HK-2 (cell line): ENCODE measurements at regions not wholly inside any gene's neighbourhood (a gene's known extent, or its start where the extent isn't known, plus 50 kb on each side); places are given as distances from the start of the nearest gene placed in this dataset.

Source experiments
- DNase-seq: peaks from one replicate; pipeline ENCODE4 v3.0.0-alpha.2; 2018; ENCODE audit not compliant: unreplicated experiment

- DNase-seq: no peak
These were observed 235.1 kb upstream of the MEOX2 start for GRCh38 chr7:15921576-15921975.

DNA sequence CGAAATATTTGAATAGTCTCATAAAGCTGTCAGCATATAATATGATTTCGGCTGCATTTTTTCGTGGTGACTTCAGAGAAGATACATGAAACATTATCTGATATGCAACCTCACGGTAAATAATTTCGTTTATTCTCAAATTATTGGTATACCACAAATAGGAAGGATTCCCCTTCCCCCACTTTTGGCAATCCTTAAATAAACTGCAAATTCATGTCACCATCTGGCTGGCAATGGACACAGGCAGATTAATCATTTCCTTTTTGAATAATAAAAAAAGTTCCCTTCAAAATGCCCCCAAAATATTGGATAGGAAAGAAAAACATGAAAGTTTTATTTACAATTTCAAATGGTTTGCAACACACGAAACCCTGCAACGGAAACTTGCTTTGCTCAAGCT is 234.5 kb upstream of the MEOX2 start:
- DNase-seq: no peak

- no peak for DNase-seq
These were observed 230.3 kb upstream of the MEOX2 start for GRCh38 chr7:15916681-15917380.

DNA sequence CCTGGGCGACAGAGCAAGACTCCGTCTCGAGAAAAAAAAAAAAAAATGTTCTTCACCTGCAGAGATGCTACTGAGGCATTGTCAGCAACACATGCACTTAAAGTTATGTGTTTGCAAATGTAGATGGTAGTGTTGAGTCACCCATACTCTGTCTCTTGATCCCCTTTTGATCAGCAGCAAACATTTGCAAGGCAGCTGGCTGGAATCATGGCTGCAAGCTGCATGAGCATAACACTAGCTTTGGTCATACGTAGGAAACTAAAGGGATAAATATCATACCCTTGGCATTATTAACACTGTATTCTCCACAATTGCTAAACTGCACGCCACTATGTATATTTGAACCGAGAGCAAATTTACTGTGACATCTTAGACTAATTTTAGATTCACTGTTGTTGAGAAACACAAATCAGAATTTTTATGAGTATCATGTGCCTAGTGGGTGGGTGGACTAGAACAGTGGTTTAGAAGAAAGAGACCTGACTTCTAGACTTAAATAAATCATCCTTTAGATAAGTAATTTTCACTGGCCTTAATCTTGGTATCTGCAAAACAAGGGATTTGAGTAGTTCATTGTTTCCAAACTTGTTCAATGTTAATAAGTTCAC is 229.3 kb upstream of the MEOX2 start:
- DNase-seq: no peak

- no peak for DNase-seq
These were observed 228.1 kb upstream of the MEOX2 start for GRCh38 chr7:15914611-15915010.

DNA sequence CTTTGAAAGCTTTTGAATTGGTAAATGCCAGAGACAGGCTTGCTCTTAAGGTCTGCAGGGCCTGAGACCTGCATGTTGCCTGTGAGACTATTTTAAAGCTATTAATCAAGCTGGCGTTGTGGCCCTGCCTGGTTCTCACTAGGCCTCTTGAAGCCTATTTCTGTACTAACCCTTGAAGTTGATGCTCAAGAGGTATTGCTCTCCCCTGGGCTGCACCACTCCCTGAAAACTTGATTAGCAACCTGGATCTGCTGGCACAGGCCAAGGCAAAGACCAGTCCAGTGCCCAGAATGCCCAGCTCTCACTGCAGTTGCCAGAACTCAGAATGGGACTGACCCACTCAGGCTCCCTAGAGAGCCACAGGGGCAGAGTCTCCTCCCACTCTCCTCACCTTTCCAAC is 220.0 kb upstream of the MEOX2 start:
- DNase-seq: no peak

DNA sequence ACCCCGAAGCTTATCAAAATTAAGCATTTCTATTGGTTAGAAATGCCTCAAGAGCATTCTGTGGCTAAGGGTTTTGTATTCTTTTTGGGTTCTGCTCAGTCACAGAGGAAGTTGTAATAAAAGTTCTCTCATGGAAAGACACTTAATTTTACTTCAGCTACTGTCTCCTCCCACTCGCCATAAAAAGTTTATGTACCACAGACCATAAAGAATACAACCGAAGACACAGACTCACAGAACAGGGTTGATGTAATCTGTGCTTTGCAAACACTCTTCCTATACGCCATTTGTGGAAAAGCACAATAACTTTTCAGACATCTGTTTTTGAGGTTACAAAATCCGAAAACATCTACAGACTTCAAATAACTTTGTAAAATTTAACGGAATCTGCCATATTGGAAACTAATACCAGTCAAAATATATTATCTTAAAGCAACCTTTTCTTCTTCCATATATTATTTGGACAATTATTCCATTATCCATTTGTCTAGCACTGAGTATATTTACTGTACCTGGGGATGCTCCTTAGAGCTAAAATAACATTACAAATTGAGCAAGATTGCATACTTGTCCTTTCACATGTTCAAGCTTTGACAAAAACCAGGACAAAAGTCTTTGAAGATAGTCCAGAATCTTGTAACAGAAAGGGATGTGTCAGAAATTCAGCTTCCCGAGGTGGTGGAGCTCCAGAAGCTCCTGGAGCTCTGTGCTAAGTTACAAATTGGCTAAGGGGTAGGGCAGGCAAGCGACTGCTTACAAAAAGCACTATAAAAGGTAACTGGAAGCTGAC is 219.0 kb upstream of the MEOX2 start:
- no peak for DNase-seq

GRCh38 chr7:15891151-15891881 is 204.8 kb upstream of the MEOX2 start:
- no peak for DNase-seq

- peak; percentile 3 for DNase-seq
These were observed 203.0 kb upstream of the MEOX2 start for GRCh38 chr7:15889507-15889906.

GRCh38 chr7:15888090-15888489 is 201.6 kb upstream of the MEOX2 start:
- no peak for DNase-seq

DNA sequence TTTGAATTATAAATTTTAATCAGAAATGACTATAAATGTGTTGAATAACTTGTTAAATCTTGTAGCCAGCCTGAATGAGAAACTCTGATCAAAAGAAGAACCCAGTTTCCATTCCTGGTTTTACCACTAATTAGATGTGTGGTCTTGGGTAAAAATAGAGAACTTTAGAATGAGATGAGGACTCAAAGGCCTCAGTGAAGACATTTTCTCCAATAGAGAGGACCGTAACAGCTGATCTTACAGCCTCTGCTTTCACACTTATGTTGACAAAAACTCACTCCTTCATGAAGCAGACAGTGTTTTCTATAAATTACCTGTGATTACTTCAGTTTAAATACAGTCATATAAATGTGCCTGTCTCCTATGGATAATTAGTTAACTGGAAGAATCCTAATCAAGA is 200.1 kb upstream of the MEOX2 start:
- DNase-seq: no peak

DNA sequence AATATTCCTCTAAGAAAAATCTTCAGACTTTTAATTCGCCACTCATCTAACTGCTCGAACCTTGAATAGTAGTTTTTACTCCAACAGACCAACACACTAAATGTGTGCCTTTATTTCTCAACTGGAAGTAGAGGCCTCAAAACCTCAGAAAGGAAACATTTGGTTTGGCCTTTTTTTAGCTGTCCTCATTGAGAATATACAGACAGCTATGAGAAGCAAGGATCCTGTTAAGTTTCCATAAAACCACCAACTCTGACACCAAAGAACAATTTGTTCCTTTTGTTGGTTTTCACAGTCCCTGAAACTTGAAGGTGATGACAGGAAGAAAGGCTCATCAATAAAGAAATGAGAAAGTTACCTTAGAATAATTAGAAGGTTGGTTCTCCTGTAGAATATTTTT is 199.2 kb upstream of the MEOX2 start:
- DNase-seq: no peak

- DNase-seq: no peak
These were observed 188.3 kb upstream of the MEOX2 start for GRCh38 chr7:15874774-15875173.

DNA sequence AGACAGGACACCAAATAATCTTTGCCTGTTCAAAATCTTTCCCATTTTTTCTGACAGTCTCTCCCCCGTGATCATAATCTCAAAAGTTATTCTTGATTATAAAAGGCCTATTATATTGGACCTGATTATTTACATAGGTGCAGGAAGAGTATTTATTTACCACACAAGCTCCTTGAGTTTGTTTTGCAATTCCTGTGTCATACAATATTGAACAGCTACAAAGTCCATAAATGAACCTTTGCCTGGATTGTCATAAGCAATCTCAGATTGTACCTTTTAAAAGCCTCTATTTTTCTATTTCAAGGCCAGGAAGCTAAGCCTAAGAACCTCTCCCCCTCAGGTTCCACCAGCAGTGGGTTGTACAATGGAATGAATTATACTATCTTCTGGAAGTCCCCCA is 183.9 kb upstream of the MEOX2 start:
- no peak for DNase-seq

GRCh38 chr7:15867441-15867840 is 181.0 kb upstream of the MEOX2 start:
- no peak for DNase-seq

DNA sequence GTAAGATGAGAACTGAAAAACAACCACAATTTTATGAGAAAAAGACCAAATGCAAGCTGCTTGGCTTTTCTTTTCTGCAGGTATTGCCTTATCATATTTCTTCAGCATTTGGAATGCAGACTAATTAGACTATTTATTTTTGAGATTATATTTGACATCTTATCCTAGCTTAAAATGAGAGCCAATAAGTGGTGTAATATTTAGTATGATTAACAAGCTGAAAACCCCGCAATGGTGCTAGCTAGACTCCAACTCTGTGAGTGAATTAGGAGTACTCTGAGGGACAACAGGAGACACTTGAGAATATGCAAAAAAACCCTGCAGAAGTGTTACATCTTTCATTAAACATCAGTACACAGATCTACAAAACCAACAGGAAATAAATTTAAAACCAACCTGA is 180.3 kb upstream of the MEOX2 start:
- DNase-seq: no peak

DNA sequence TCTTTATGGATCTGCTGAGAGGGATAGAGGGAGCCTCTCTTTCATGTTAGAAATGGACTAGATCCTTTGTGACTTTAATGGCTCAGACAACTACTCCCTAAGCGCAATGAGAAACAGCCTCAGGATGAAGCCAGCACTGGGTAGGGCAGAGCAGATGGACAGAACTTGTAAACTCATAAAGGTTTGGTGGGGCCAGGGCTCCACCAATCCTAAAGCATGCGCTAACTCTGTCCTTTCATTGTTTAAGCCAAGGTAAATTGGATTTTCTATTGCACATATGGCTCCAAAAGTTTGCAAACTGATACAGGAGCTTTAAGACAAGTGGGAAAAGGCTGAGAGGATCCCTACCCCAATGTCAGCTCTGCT is 178.1 kb upstream of the MEOX2 start:
- no peak for DNase-seq

DNA sequence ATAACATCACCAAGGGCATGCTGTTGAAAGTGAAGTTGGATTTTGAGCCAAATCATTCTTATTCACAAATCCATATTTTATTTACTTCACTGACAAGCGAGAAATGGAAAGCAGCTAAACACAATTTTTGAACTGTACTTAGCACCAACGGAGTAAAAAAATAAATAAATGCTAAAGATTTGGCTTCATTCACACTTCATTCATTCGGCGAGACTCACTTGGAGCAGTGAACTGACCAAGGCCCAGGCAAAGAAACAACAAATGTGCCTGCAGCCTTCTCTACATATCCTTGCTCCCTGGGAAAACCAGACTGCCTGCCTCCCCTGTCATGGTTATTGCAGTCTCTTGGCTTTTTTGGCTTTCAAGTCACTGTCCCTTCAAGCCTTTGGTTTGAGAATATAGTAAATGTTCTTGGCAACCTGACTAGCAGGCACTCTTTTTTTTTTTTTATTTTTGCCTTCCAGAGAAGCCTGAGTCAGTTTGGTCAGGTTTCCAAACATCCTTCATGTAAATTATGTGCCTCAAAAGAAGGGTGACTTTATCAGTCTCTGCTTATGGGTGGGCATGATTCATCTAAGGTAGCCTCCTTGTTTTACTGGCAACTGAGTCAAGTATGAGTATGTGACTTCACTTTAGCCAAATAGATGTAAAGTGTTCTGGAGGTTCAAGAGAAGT is 177.6 kb upstream of the MEOX2 start:
- no peak for DNase-seq

- no peak for DNase-seq
These were observed 176.3 kb upstream of the MEOX2 start for GRCh38 chr7:15862781-15863165.

- DNase-seq: no peak
These were observed 175.7 kb upstream of the MEOX2 start for GRCh38 chr7:15862016-15862780.

- DNase-seq: no peak
These were observed 173.9 kb upstream of the MEOX2 start for GRCh38 chr7:15860264-15860949.
